ENCODE measurements at regions not wholly inside any gene's neighbourhood (a gene's known extent, or its start where the extent isn't known, plus 50 kb on each side); places are given as distances from the start of the nearest gene placed in this dataset.

GRCh38 chr22:27024982-27025381 is 367.6 kb downstream of the MIAT start:
- H3K27ac Mint-ChIP-seq, result no peak overlapping the region
- DNase-seq, result no peak
- H3K4me3 Mint-ChIP-seq, result no peak overlapping the region
- H3K4me1 Mint-ChIP-seq (ENCODE audit: low read depth), result no peaks in the 10 kb centered on the region
- peaks cover 33% of the 10 kb centered on the region for H3K27me3 Mint-ChIP-seq
- no peaks in the 10 kb centered on the region for H3K9me3 Mint-ChIP-seq
- no peaks in the 10 kb centered on the region for H3K36me3 Mint-ChIP-seq (ENCODE audit: low read depth)

- DNase-seq, result no peak
- Mint-ChIP-seq H3K27ac (no peak overlapping the region), H3K4me3 (no peak overlapping the region), H3K4me1 (ENCODE audit: low read depth) (no peaks in the 10 kb centered on the region), H3K27me3 (peaks cover 19% of the 10 kb centered on the region), H3K36me3 (ENCODE audit: low read depth) (no peaks in the 10 kb centered on the region), H3K9me3 (no peaks in the 10 kb centered on the region)
Observed at GRCh38 chr22:27028093-27028492, 370.7 kb downstream of the MIAT start.

- no peaks in the 10 kb centered on the region for H3K4me1 Mint-ChIP-seq (ENCODE audit: low read depth)
- no peak for DNase-seq
- H3K9me3 Mint-ChIP-seq, result no peaks in the 10 kb centered on the region
- peaks cover 22% of the 10 kb centered on the region for H3K27me3 Mint-ChIP-seq
- H3K27ac Mint-ChIP-seq, result no peak overlapping the region
- no peak overlapping the region for H3K4me3 Mint-ChIP-seq
- H3K36me3 Mint-ChIP-seq (ENCODE audit: low read depth), result no peaks in the 10 kb centered on the region
Observed at GRCh38 chr22:27029584-27030130, 372.3 kb downstream of the MIAT start.

- Mint-ChIP-seq H3K36me3 (ENCODE audit: low read depth) (no peaks in the 10 kb centered on the region), H3K27me3 (peaks cover 25% of the 10 kb centered on the region), H3K9me3 (no peaks in the 10 kb centered on the region), H3K4me1 (ENCODE audit: low read depth) (no peaks in the 10 kb centered on the region), H3K4me3 (no peak overlapping the region), H3K27ac (no peak overlapping the region)
- DNase-seq, result no peak
Observed at GRCh38 chr22:27032091-27032761, 374.8 kb downstream of the MIAT start.

GRCh38 chr22:27041745-27042310 is 384.4 kb downstream of the MIAT start:
- Mint-ChIP-seq H3K4me1 (ENCODE audit: low read depth) (no peaks in the 10 kb centered on the region), H3K4me3 (no peak overlapping the region), H3K36me3 (ENCODE audit: low read depth) (no peaks in the 10 kb centered on the region), H3K27ac (no peak overlapping the region), H3K9me3 (no peaks in the 10 kb centered on the region), H3K27me3 (peaks cover 14% of the 10 kb centered on the region)
- no peak for DNase-seq

GRCh38 chr22:27043262-27043661 is 385.9 kb downstream of the MIAT start:
- no peaks in the 10 kb centered on the region for H3K4me1 Mint-ChIP-seq (ENCODE audit: low read depth)
- H3K27ac Mint-ChIP-seq, result no peak overlapping the region

GRCh38 chr22:27045103-27045947 is 387.9 kb downstream of the MIAT start:
- Mint-ChIP-seq H3K27me3 (peaks cover 10% of the 10 kb centered on the region), H3K4me3 (no peak overlapping the region), H3K9me3 (no peaks in the 10 kb centered on the region), H3K27ac (no peak overlapping the region), H3K36me3 (ENCODE audit: low read depth) (no peaks in the 10 kb centered on the region), H3K4me1 (ENCODE audit: low read depth) (no peaks in the 10 kb centered on the region)
- no peak for DNase-seq

More at GRCh38 chr22:27043262-27043661, 385.9 kb downstream of the MIAT start:
- Mint-ChIP-seq H3K4me3 (no peak overlapping the region), H3K27me3 (peaks cover 15% of the 10 kb centered on the region), H3K9me3 (no peaks in the 10 kb centered on the region), H3K36me3 (ENCODE audit: low read depth) (no peaks in the 10 kb centered on the region)
- no peak for DNase-seq

- H3K4me1 Mint-ChIP-seq (ENCODE audit: low read depth), result no peaks in the 10 kb centered on the region
- peaks cover 8% of the 10 kb centered on the region for H3K27me3 Mint-ChIP-seq
- DNase-seq, result no peak
- no peak overlapping the region for H3K4me3 Mint-ChIP-seq
- no peaks in the 10 kb centered on the region for H3K9me3 Mint-ChIP-seq
- no peak overlapping the region for H3K27ac Mint-ChIP-seq
- H3K36me3 Mint-ChIP-seq (ENCODE audit: low read depth), result no peaks in the 10 kb centered on the region
Observed at GRCh38 chr22:27046086-27046485, 388.7 kb downstream of the MIAT start.

GRCh38 chr22:27046603-27047002 is 389.2 kb downstream of the MIAT start:
- Mint-ChIP-seq H3K27me3 (peaks cover 8% of the 10 kb centered on the region), H3K4me3 (no peak overlapping the region), H3K36me3 (ENCODE audit: low read depth) (no peaks in the 10 kb centered on the region), H3K9me3 (no peaks in the 10 kb centered on the region), H3K4me1 (ENCODE audit: low read depth) (no peaks in the 10 kb centered on the region), H3K27ac (no peak overlapping the region)
- DNase-seq, result no peak

GRCh38 chr22:27050771-27051170 is 393.4 kb downstream of the MIAT start:
- H3K4me3 Mint-ChIP-seq, result no peak overlapping the region
- no peaks in the 10 kb centered on the region for H3K4me1 Mint-ChIP-seq (ENCODE audit: low read depth)
- no peak overlapping the region for H3K27ac Mint-ChIP-seq
- DNase-seq, result no peak
- H3K36me3 Mint-ChIP-seq (ENCODE audit: low read depth), result no peaks in the 10 kb centered on the region
- H3K27me3 Mint-ChIP-seq, result peaks cover 11% of the 10 kb centered on the region
- H3K9me3 Mint-ChIP-seq, result no peaks in the 10 kb centered on the region

- no peak overlapping the region for H3K4me3 Mint-ChIP-seq
- no peak overlapping the region for H3K27ac Mint-ChIP-seq
- H3K4me1 Mint-ChIP-seq (ENCODE audit: low read depth), result no peaks in the 10 kb centered on the region
- no peaks in the 10 kb centered on the region for H3K9me3 Mint-ChIP-seq
- no peak for DNase-seq
- H3K27me3 Mint-ChIP-seq, result peaks cover 11% of the 10 kb centered on the region
- H3K36me3 Mint-ChIP-seq (ENCODE audit: low read depth), result no peaks in the 10 kb centered on the region
Observed at GRCh38 chr22:27051407-27051806, 394.0 kb downstream of the MIAT start.

GRCh38 chr22:27057717-27058116 is 400.3 kb downstream of the MIAT start:
- Mint-ChIP-seq H3K27ac (no peak overlapping the region), H3K27me3 (peaks cover 24% of the 10 kb centered on the region), H3K9me3 (no peaks in the 10 kb centered on the region), H3K4me3 (no peak overlapping the region), H3K36me3 (ENCODE audit: low read depth) (no peaks in the 10 kb centered on the region), H3K4me1 (ENCODE audit: low read depth) (no peaks in the 10 kb centered on the region)
- no peak for DNase-seq

- H3K27me3 Mint-ChIP-seq, result peaks cover 27% of the 10 kb centered on the region
- no peak overlapping the region for H3K27ac Mint-ChIP-seq
- no peak for DNase-seq
- no peaks in the 10 kb centered on the region for H3K4me1 Mint-ChIP-seq (ENCODE audit: low read depth)
- H3K4me3 Mint-ChIP-seq, result no peak overlapping the region
- H3K36me3 Mint-ChIP-seq (ENCODE audit: low read depth), result no peaks in the 10 kb centered on the region
- no peaks in the 10 kb centered on the region for H3K9me3 Mint-ChIP-seq
Observed at GRCh38 chr22:27060190-27060589, 402.8 kb downstream of the MIAT start.

- Mint-ChIP-seq H3K9me3 (no peaks in the 10 kb centered on the region), H3K27ac (no peak overlapping the region), H3K27me3 (peaks cover 37% of the 10 kb centered on the region), H3K36me3 (ENCODE audit: low read depth) (no peaks in the 10 kb centered on the region), H3K4me3 (no peak overlapping the region), H3K4me1 (ENCODE audit: low read depth) (no peaks in the 10 kb centered on the region)
- DNase-seq, result no peak
Observed at GRCh38 chr22:27062910-27063309, 405.5 kb downstream of the MIAT start.

- Mint-ChIP-seq H3K4me1 (ENCODE audit: low read depth) (peaks cover 2% of the 10 kb centered on the region), H3K4me3 (no peak overlapping the region), H3K27me3 (peaks cover 34% of the 10 kb centered on the region), H3K9me3 (no peaks in the 10 kb centered on the region), H3K36me3 (ENCODE audit: low read depth) (no peaks in the 10 kb centered on the region), H3K27ac (no peak overlapping the region)
- no peak for DNase-seq
Observed at GRCh38 chr22:27063406-27063805, 406.0 kb downstream of the MIAT start.
